ENCODE measurements at regions not wholly inside any gene's neighbourhood (a gene's known extent, or its start where the extent isn't known, plus 50 kb on each side); places are given as distances from the start of the nearest gene placed in this dataset.

DNA sequence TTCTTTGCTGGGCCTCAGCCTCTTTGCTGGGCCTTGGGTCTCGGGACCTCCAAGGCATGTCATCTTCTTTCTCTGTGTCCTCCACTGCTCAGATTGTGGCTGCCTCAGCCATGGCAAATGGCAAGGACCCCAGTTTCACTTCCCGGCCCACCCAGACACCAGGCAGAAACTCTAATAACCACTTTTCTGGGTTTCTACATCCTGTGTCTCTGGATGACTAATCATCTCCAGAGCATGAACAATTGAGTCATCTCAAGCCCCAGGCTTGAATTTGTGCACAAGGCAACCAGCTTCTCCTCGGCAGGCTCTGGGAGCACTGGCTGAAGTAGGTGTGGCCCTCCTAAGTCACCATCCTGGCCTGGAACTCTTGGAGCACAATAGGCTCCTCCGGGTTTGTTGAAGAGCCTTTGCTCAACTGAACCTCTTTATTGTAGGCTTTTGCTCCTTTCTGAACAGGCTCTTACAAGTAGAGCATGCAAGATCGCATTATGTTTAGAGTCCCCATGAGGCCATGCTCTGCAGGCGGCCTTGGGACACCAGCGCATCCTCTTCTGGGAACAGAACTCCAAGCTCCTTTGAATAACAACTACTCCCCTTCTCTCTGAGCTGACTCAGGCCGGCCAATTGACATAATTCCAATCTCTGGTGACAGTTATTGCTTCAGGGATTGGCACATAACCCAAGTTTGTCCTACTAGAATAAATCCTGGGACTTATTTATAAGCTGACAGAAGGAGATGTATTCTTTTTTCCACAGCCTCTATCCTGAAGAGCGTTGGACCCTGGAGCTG, 218.1 kb downstream of the WDR11 start:
- DNase-seq (ENCODE audit: low read depth in 4 of 4, low spot score in 3 of 4), result no peak

DNA sequence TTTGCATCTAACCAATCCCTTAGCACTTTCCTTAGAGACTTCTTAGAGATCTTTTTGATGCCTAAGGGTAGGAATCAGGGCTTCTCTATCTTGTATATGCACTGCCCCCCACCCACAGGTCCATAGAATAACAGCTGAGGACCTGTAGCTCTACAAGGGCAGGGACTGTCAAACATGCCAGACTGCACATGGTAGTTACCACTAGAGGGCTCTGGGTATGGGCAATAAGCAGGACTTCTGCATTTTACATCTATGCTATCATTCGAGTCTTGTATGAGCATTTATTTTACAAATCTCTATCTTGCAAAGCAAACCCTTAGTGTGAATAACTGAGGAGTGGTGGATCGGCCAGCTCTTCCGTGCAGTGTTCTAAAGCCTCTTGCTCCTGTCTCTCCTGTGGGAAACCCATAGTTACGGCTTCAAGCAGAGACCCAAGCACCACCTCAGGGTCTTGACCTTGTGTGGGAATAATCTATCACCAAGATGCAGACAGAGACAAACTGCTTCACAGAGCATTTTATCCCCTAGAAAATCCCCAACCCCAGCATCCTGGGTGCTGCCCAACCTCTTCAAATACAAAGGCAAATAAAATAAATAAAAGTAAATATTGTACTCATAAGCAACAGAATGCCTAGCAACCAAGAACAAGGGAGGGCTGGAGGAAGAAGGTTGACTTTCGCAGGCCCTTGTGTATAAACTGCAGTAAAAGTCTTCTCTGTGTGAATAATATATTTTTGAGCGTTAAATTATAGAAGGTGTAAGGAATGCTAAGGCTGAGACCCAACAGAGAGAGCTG, 219.3 kb downstream of the WDR11 start:
- DNase-seq (ENCODE audit: low read depth in 4 of 4, low spot score in 3 of 4), result no peak

DNA sequence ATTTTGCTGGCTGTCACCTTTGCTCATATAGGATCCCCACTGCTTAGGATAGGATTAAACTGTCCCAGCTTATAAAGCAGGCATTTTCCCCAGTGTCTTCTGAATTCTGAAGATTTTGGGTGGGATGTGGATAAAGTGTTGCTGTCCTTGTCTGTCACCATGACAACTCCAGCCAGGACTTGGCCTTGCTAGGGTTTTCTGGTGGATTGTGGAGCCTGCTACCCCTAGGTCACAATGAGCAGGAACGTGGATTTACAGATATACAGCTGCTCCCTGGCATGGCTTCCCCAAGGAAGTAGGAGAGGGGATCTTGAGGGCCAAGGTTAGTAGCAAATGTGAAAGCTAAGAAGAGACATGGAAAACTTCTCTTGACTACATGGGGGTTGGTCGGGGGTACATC, 220.7 kb downstream of the WDR11 start:
- no peak for DNase-seq (ENCODE audit: low read depth in 4 of 4, low spot score in 3 of 4)

DNA sequence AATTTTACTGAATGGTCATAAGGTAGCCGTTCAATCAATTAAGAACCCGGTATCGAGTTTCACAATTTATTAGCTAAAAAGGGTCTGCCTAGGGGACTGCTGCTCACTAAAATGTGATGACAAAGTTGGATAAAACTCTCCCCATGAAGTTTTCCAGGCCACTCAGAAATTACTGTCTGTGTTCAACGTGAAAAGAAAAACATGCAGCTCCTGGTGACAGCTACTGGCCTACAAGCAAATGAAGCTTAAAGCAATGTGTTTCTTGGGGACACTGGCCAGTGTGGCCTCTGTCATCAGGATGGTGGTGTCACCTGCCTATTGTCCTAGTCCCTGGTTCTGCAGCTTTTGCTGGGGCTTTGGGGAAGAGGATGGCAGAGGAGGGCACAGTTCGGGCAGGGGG, 222.6 kb downstream of the WDR11 start:
- no peak for DNase-seq (ENCODE audit: low read depth in 4 of 4, low spot score in 3 of 4)

DNA sequence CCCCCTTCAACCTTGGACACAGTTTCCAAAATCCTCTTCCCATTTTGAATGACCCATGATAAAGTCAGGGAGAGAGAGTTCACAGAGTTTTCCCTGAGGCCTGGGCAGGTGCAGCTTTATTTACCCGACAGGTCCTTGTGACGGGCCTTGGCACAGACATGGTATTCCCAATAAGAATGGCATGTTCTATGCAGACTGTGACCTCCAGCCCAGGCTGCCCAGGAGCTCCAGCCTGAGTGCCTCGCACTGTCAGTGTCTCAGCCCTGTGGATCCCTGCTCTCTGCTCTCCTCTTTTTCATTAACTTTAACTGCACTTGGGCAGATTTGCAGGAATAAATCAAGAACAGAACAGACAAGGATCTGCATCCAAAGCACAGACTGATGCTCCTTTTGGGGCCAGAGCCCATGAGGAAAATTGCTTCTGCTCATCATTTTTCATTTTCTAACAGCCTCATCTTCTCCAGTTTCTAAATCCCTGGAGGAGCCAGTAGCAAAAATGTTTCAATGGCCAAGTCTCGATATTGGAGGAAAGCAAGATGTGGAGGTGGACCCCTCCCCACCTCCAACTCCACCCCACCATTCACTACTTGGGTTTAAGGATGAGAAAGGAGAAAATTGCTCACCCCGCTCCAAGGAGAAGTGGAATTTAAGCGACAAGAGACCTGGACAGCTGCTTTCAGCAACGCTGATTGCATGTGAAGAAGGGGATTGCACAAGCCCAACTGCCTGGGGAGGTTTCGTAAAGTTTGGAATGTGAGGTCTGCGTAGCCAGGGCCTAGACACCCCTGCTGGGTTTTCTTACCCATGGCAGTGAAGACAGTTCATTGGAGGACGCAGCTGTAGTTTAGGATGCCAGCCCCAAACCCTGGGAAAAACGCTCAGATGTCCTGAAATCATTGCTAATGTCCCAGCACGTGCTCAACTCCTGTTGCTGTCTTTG, 225.9 kb downstream of the WDR11 start:
- DNase-seq (ENCODE audit: low read depth in 4 of 4, low spot score in 3 of 4), result no peak

DNA sequence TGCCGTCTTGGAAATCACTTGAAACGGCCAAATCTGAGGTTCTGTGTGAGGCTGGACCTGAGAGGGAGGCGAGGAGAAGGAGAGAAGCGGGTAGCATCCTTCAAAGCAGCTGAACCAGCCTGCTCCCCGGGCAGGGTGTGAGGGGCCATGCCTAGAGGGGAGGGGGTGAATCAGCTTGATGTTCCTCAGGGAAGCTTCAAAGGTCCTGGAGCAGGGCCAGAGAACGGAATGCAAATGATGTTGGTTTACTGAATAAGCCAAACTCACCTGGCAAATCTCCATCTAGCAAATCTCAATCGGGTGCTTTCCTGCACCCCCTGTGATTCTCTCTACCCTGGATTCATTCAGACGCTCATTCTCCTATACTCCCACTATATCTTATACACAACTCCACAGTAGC, 226.9 kb downstream of the WDR11 start:
- DNase-seq (ENCODE audit: low read depth in 4 of 4, low spot score in 3 of 4), result no peak

DNA sequence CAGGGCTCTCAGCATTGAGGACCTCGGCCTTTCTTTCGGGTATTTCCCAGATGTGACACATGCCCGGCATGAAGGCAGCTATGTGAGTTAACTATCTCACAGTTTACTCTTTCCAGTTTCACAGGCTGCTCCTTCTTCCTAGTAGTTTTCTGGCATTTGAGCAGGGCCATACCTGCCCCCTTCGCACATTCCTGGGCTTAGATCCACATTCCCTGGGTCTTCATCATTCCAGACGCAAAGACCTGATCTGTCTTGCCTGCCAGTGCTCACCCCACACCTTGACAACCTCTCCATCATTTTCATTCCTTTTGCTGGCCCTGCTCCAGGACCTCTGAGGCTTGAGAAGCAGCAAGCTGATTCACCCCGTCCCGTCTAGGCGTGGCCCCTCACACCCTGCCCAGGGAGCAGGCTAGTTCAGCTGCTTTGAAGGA, 227.5 kb downstream of the WDR11 start:
- no peak for DNase-seq (ENCODE audit: low read depth in 4 of 4, low spot score in 3 of 4)

DNA sequence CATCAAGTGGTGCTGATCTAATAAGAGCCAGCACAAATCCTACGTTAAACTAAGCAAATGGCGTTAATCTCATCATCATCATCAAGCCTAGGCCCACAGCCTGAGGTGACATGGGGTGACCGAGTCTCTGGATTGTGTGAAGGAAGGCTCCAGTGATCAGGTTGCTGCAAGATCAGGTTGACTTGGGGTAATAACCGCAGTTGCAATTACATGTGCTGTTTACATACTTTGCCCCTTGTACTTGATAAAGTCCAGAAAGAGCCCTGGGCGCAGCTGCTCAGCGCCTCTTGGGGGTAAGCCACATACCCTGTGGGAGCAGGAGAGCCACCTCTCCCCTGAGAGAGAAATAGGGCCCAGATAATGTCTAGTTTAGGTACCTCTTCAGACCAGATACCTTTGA, 228.1 kb downstream of the WDR11 start:
- no peak for DNase-seq (ENCODE audit: low read depth in 4 of 4, low spot score in 3 of 4)

DNA sequence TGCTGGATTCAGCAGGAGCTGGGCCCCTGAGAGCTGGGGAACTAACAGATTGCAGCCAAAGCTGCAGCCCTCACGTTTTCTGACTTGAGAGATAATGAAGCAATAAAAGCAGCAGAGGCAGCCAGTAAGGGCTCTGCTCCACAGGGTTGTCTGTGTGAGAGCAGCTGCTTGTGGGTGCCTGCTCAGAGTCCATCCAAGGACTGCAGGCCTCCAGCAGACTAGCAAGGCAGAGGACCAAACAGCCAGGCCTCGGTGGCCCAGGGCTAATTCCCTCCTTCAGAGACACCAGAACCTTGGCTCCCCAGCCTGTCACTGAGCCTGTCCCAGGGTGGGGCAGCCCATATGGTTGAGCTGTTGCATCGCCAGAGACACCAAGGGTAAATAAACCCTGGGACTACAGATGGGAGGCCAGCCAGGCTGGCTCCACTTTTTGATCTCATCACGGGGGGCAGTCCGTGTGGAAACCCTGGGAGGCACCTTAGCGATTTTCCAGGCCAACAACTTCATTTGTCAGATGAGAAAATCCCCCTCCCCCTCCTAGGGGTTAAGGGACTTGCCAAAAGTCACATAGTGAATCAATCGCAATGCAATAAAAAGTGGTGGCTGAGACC, 229.2 kb downstream of the WDR11 start:
- no peak for DNase-seq (ENCODE audit: low read depth in 4 of 4, low spot score in 3 of 4)

DNA sequence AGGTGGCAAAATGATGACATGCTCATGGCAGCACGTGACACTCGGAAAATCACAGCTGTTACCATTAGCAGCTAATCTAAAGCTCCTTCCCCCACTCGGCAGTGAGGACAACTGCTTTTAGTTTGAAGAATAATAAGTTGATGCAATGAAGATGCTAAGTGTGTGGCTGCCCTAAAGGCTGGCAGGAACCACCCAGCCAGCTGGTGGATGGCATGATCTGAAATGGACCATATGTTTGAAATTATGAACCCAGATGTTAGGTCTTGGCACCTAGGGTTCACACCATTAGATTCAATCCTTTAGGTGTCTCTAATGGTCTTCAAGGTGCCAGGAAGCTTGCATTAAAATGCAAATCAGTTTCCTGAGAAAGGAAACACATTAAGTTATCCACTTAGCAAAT, 230.1 kb downstream of the WDR11 start:
- no peak for DNase-seq (ENCODE audit: low read depth in 4 of 4, low spot score in 3 of 4)

DNA sequence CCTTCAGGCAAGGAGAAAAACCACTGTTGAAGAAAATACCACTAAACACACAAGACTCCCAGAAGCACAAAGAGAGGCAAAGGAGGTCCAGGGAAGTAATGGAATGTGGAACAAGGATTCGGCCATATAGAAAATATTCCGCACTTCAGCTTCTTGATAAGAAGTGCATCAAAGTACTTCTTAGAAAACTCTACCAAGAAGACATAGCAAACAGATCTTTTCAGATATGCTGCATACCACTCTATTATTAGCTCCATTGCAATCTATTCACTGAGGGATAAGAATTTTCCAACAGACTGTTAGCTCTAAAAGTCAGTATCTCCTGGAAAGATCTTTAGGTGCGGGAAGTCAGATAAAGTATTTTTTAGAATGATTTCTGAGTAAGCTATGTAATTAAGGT, 231.8 kb downstream of the WDR11 start:
- no peak for DNase-seq (ENCODE audit: low read depth in 4 of 4, low spot score in 3 of 4)

DNA sequence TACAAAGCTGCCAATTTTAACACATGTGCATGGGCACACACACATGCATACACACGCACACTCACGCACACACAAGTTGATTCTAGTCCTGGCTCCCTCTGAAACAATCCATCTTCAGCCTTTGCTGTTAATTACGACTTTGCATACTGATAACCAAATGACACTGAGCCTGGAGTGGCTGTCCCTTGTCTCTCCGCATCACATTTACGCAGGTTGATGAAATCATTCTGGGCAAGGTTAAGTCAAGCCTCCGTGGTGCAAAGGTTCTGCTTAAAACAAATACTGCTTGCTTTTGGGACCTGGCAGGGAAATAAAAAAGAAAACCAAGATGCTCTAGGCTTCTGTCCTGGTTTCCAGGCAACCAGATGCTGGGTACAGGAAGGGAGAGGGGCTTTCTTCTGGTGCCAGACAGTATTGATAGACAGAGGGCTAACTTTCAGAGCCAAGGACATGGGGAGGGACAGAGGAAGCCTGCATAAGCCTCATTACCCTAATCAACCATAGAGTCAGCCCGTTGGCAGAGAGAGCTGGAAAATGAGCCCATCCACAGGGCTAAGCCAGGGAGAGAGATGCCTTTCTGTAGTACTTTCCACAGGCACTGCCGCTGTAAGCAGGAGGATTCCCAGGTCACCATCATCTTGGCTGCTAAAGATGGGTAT, 233.0 kb downstream of the WDR11 start:
- DNase-seq (ENCODE audit: low read depth in 4 of 4, low spot score in 3 of 4), result no peak

DNA sequence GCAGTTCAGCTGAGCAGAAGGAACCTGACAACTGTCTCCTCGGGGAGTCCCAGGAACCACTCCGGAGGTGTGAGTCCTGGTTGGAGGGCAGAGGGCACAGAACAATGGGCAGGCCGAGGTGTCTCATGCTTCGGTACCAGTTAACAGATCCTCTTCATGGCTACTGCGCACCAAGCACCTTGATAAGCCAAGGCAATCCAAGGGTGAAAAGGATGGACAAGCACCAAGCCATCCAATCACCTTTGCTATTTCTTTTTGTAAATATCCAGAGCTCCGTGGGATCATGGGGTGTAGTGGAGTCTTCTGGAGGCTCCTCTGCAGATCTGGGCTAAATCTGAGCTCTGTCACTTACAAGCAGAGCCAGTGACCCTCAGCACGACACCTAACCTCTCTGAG, 233.5 kb downstream of the WDR11 start:
- DNase-seq (ENCODE audit: low read depth in 4 of 4, low spot score in 3 of 4), result no peak

DNA sequence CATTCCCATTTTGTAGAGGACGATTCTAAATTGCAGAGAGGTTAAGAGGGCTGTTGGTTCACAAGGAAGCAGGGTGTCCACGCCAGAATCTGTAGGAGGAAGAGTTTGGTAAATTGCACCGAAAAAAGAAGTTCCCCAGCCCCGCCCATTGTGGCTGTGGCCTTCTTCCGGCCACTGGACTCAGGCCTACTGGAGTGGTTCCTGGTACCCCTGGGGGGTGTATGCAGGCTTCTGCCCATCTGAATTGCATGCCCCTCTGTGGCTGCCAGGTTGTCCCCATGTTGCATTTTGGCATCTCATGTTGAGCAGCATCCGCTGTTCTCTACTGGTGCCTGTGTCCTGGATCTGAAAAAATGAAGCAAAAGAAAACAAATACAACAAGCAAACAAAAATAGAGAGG, 234.2 kb downstream of the WDR11 start:
- DNase-seq (ENCODE audit: low read depth in 4 of 4, low spot score in 3 of 4), result no peak

DNA sequence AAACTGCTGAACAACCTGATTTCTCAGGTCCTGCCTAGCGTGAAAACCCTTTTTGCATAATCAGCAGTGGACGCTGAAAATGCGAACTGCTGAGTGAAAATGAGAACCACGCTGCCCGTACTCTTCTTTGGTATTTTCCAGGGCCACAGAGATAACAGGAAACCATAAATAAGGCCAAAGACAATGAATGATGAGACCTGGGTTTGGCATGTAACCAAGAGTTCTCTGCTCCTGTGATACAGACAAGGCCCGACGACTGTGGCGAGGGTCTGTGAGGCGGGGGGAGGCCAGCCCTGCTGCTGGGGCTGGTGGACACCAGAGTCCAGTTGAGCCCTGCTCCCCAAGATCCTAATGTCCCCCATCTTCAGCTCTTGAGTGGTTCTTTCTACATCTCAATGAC, 236.0 kb downstream of the WDR11 start:
- no peak for DNase-seq (ENCODE audit: low read depth in 4 of 4, low spot score in 3 of 4)

DNA sequence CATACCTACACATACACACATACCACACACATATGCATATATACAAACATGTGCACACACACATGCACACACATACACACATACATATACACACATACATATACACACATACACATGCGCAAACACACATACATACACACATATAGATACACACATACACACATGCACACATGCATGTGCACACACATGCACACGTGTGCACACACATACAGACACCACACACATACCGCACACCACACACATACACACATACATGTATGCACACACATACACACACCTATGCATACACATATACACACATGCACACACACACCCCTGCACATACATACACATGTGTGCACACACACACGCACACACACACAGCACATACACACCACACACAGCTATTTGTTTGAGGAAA, 236.5 kb downstream of the WDR11 start:
- DNase-seq (ENCODE audit: low read depth in 4 of 4, low spot score in 3 of 4), result no peak

DNA sequence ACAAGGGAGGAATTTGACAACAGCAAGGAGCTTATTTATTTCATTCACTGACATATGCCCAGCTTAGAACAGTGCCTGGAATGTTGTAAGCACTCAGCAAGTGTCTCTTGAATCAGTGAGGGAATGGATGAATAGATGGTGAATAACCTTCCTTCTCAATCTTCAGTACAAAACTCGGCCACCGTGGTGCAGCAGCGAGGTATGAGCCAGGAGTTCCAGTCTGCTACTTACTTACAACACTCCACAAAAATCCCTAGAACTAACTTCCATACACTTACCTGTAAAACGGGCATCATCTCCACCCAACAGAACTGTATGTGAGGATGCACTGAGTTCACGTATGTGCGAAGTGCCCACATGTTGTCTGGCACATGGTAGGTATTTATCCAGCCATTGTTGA, 237.4 kb downstream of the WDR11 start:
- no peak for DNase-seq (ENCODE audit: low read depth in 4 of 4, low spot score in 3 of 4)

DNA sequence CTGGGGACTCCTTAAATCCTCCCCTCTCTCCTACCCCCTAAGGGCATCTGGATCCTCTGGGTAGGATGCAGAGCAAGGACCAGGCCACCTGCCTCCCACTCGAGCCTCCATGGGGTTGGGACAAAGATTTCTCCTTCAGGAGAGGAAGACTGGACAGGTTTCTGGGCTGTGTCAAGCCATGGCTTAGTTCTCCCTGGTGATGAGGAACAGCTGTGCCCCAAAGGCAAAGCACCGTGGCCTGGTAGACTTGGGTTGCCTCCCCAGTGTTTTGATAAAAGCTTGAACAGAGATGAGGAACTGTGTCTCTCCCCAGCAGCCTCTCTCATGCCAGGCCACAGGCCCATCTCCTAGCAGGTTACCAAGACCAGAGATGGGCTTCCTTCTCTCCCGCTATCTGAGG, 238.3 kb downstream of the WDR11 start:
- no peak for DNase-seq (ENCODE audit: low read depth in 4 of 4, low spot score in 3 of 4)

DNA sequence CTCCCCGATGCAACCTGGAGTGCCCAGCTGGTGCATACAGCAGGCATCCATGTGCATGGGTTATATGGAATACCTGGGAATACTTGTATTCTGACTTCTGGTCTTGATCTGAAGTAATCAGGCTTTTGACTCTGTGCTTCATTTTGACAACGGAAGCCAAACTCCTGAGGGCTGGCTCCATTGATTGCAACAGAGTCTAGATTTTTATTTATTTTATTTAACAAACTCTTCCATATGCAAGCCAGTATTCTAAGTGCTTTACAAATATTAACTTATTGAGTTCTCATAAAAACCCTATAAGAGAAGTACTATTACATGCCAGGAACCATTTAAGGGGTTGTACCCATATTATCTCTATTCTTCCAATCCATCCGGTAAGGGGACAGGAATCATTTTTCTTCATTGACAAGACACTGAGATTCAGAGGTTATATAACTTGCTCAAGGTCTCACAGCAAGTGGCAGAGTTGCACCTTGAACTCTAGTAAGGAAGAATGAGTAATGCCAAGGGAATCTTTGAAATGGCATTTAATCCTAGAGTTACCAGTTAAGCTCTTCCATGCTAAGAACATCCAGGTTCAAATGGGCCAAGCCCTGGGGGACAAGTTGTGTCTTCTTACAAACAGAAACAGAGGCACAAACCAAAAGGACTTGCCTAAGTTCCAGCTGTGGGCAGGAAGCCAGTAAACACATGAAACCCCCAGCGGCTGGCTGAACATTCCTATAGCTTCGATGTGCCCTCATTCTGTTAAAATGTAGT, 241.0 kb downstream of the WDR11 start:
- no peak for DNase-seq (ENCODE audit: low read depth in 4 of 4, low spot score in 3 of 4)

DNA sequence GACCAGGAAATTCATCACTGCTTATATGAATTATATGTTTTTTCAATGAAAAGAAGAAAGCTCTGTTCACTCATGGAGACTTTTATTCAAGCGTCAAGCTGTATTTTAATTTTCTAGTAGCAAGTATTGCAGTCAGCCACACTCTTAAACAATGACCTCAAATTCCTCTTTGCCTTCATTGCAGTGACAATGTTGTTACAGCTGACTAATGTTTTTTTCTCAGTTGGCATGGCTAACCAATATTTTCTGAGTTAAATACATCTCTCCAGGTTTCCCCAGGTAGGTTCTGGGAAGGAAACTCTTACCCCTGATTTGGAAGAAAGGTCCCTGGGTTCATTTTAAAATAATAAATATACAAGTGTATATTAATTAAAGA, 241.5 kb downstream of the WDR11 start:
- no peak for DNase-seq (ENCODE audit: low read depth in 4 of 4, low spot score in 3 of 4)
